CD4-positive, alpha-beta T cell treated with Interleukin-21 for 1 hour (primary cell): ENCODE measurements at regions not wholly inside any gene's neighbourhood (a gene's known extent, or its start where the extent isn't known, plus 50 kb on each side); places are given as distances from the start of the nearest gene placed in this dataset.
"Not testable (repeated sequence)": the region's sequence is repeated elsewhere in the genome, so short reads cannot be mapped to it uniquely, and the experiment has no call there.

Experiments used
- DNase-seq: peaks from one replicate; pipeline ENCODE4 v3.0.0-alpha.2; 2020

GRCh38 chr11:37371346-37371970, 773.4 kb upstream of the RAG2 start:
- DNase-seq: no peak

- DNase-seq: no peak
These were observed 772.8 kb upstream of the RAG2 start for GRCh38 chr11:37370817-37371216.

GRCh38 chr11:37364246-37364839, 766.3 kb upstream of the RAG2 start:
- DNase-seq: no peak

DNA sequence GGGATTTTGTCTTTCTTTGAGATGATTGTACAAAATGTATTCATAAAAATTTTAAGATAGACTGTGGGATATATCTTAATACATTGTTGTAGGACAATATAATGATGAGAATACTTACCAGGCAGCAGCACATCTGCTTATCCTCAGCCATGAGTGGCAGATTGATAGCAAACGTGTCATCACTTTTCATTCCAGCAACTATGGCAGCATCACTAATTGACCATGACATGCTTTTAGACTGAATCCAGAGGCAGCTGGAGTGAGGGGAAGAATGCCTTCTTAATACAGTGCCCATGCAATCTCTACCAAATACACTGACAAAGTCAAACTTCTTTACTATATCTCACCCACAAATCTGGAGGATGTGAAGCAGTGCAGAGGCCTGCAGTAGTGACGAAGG, 755.2 kb upstream of the RAG2 start:
- DNase-seq: no peak

DNA sequence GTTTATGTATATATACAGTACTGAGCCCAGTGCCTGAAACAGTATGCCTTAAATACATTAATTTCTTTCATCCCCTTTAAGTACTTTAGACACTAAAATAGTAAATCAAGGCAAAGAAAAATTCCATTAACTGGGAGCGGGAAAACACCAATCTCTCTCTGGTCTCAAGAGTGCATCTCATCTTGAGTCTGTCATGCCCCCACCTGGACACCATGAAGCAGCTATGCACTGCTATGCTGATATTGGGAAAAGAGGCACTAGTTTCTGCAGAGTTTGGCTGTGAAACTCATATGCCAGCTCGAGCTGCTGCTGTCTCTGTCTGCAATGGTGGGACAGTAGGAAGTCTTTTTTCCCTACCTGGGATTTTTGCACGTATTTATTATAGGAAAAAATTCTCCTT, 754.4 kb upstream of the RAG2 start:
- no peak for DNase-seq

GRCh38 chr11:37343290-37343689, 745.3 kb upstream of the RAG2 start:
- DNase-seq: no peak

DNA sequence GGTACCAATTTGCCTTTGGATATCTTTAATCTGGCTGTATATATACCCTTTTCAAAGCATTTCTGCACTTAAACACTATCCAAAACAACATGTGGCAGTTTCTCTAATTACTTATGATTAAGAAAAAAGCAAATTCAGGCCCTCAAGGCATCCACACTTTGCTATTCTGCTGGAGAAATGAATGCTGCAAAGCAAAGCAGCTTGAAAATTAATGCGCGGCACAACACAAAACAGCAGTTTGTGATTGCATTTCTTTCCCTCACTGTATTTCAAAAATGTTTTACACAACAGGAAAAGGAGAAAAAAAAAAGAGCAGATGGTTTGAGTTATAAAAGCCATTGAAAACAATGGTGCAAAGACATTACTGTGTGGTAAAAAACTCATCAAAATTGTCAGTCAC, 738.4 kb upstream of the RAG2 start:
- DNase-seq: no peak

- no peak for DNase-seq
These were observed 735.3 kb upstream of the RAG2 start for GRCh38 chr11:37333345-37333744.

DNA sequence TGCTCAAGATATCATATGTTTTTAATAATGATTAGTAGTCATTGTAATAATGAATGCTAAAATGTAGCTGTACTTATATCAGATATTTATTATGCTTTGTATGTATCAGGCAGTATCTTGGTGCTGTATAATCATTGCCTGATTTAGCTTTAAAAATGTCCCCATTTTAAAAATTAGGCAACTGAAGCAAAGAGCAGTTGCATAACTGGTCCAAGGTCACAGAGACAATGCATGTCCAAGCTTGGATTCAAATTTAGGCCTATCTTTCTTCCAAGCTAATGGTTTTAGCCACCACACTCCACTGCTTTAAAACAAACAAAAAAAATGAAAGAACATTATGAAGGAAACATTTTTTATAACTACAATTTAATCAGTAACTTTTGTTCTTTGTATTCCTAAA, 725.8 kb upstream of the RAG2 start:
- no peak for DNase-seq

DNA sequence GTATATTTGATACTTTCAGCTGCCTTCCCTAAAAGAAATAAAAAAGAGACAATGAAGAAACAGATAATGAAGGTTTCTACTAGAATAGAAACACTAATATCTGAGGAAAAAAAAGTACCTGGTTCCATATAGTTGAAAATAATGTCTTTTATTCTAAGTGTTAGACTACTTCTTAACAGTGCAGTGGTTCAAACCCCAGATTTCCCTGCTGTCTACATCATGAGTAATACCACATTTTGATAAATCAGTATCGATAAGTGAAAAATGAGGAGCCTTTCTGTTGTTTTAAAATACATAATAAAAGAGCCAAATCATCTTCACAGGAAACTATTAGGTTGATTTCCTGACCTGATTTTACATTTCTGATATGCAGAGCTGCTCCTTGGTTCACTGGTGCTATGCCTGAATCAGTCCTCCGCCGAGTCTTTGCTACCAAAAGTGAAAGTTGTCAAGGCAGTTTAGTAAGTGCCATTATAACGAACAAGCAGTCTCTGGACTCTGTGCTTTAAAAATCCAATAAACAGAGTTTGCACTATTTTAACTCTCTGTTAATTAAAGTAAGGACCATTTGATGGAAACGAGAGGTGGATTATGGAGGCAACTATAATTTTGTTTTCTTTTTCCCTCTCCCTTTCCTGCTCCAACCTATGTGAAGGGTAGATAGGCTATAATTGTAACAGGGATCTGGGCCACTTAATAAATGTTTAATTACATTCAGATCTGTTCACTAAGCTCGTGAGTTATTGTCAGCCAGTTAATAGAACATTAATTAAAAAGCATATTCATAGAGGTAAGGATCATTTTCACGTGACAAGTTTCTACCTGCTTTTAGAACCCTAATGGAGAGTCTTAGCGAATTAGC, 724.5 kb upstream of the RAG2 start:
- no peak for DNase-seq

DNA sequence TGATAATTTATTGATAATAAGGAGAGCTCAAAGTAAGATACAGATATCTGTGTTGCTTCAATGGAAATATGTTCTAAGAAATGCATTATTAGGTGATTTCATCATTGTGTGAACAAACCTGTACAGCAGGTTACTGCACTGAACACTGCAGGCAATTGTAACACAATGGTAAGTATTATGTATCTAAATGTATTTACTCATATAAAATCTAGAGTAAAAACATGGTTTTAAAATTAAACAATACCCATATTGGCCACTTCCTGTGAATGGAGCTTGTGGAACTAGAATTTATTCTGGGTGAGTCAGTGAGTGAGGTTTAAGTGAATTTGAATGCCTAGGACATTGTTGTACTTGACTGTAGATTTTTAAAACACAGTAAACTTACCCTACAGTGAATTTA, 722.9 kb upstream of the RAG2 start:
- no peak for DNase-seq

DNA sequence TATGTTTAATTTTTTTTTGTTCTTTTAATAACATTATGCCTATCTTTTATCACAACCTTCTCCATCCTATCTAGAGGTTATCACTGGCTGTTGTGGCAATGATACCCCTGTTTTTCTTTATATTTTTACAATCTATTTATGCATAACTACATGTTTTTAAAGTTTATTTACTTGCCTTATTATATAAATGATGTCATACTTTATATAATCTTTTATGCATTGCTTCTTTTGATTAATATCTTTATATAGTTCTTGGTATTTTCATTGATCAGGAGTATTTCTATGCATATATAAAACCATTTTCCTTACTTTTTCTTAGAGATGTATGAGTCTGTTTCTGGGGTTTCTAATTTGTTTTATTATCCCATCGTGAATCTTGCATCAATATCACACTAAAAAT, 719.8 kb upstream of the RAG2 start:
- DNase-seq: no peak

GRCh38 chr11:37313266-37313665, 715.2 kb upstream of the RAG2 start:
- no peak for DNase-seq

GRCh38 chr11:37306563-37306962, 708.5 kb upstream of the RAG2 start:
- DNase-seq: no peak

GRCh38 chr11:37301405-37301804, 703.4 kb upstream of the RAG2 start:
- DNase-seq: not testable (repeated sequence)

- DNase-seq: no peak
These were observed 700.1 kb upstream of the RAG2 start for GRCh38 chr11:37298173-37298572.

DNA sequence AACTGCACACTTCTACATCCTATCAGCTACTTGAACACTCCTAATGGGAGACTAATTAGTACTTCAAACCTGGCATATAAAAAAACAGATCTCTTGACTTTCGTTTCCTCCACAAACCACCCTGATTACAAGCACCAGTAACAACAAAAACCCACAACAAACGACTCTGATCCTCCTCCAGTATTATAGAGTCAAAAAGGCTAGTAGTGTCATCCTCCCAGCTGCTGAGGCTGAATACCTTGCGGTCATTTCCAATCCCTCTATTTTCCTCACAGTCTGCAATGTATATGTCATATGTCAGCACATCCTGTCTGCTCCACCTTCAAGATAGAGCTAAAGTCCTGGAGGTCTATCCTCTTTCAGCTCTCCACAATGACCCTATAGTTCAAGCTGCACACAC, 688.9 kb upstream of the RAG2 start:
- DNase-seq: no peak

DNA sequence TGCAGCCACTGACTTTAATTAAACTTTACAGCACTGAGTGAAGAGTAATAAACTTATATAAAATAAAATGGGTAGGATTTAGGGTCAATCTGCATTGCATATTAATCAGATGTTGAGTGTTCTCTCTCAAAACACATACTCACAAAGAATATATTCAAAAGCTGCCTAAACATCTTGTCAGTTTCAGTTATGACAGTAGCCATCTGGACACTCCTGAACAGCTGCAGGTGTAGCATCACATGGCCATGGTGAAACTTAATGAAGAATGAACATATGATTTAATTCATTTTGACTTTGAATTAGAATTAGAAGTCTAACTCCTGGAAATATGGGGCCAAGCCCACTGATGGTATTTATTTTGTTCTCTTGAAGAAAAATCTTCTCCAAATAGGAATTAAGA, 684.3 kb upstream of the RAG2 start:
- no peak for DNase-seq

DNA sequence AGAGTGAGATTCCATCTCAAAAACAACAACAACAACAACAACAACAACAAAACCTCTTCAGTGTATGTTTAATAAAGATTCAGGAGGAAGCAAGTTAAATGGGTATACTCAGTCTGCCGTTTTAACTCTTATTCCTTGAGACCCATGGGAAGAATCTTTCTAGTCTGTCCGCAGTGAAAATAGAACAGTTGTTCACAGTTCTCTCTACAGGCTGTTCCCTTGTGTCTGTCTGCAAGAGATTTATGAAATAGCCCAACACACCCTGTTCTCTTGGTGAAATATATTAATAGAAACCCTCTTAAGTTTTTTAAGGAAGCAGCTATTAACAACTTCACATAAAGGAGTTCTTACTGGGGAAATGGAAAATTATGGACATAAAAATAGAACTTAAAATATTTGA, 682.2 kb upstream of the RAG2 start:
- DNase-seq: no peak

DNA sequence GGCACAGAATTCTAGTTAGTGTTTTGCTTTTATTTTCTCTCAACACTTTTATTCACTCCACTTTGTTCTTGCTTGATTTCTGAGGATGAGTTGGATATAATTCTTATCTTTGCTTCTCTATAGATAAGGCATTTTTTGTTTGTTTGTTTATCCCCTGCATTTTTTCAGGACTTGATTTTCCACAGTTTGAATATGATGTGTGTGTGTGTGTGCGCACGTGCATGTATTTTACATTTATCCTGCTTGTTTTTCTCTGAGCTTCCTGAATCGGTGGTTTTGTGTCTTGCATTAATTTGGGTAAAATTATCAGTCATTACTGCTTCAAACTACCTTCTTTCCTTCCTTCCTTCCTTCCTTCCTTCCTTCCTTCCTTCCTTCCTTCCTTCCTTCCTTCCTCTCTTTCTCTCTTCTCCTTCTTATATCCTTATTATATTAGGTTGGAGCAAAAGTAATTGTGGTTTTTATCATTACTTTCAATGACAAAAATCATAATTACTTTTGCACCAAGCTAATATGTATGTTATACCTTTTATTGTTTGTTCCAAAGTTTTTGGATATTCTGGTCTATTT, 679.9 kb upstream of the RAG2 start:
- no peak for DNase-seq

- DNase-seq: no peak
These were observed 666.7 kb upstream of the RAG2 start for GRCh38 chr11:37264783-37265182.

- no peak for DNase-seq
These were observed 666.0 kb upstream of the RAG2 start for GRCh38 chr11:37264060-37264459.

DNA sequence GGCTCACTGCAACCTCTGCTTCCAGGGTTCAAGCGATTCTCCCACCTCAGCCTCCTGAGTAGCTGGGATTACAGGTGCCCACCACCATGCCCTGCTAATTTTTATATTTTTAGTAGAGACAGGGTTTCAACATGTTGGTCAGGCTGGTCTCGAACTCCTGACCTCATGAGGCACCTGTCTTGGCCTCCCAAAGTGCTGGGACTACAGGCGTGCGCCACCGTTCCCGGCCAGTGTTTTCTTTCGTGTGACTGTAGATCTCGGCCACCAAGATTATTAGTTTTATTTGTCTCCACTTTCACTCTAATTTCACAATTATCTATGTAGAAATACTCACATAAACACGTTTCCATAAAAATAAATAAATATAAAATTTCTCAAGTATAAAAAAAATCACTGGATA, 665.4 kb upstream of the RAG2 start:
- not testable (repeated sequence) for DNase-seq

GRCh38 chr11:37259734-37260133, 661.7 kb upstream of the RAG2 start:
- no peak for DNase-seq
